ENCODE measurements at regions not wholly inside any gene's neighbourhood (a gene's known extent, or its start where the extent isn't known, plus 50 kb on each side); places are given as distances from the start of the nearest gene placed in this dataset.

GRCh38 chr4:75154994-75155393 lies 222.1 kb downstream of the PARM1 start:
- ATAC-seq (ENCODE audit: low read depth in 2 of 2): no peak

GRCh38 chr4:75146223-75146622 lies 213.3 kb downstream of the PARM1 start:
- no peak overlapping the region for H3K27ac Mint-ChIP-seq
- no peak overlapping the region for H3K4me3 Mint-ChIP-seq
- ATAC-seq (ENCODE audit: low read depth in 2 of 2) (no peak), DNase-seq (no peak)
- peaks cover 0 to 7% (median 2%) of the 10 kb centered on the region in 7 donors for H3K9me3 Mint-ChIP-seq
- H3K27me3 ChIP-seq (ENCODE audit: control insufficient read depth, insufficient read depth, low read length): no peaks in the 10 kb centered on the region
- no peaks in the 10 kb centered on the region for H3K4me1 ChIP-seq (ENCODE audit: control insufficient read depth, insufficient read depth, low read length, poor library complexity, severe bottlenecking)
- no peaks in the 10 kb centered on the region for H3K4me1 Mint-ChIP-seq
- H3K36me3 Mint-ChIP-seq: no peaks in the 10 kb centered on the region
- H3K27me3 Mint-ChIP-seq: no peaks in the 10 kb centered on the region
- H3K4me3 ChIP-seq (ENCODE audit: low read depth, low read length): no peak overlapping the region
- H3K36me3 ChIP-seq (ENCODE audit: control insufficient read depth, insufficient read depth, low read length): no peaks in the 10 kb centered on the region
- H3K9me3 ChIP-seq (ENCODE audit: control insufficient read depth in 2 of 2, low read length in 2 of 2): no peaks in the 10 kb centered on the region
- H3K27ac ChIP-seq (ENCODE audit: insufficient read depth, low read length, poor library complexity, severe bottlenecking): no peak overlapping the region

More at GRCh38 chr4:75154994-75155393, 222.1 kb downstream of the PARM1 start:
- Mint-ChIP-seq H3K27me3 (no peaks in the 10 kb centered on the region), H3K4me1 (no peaks in the 10 kb centered on the region), H3K36me3 (no peaks in the 10 kb centered on the region), H3K4me3 (no peak overlapping the region), H3K9me3 (peaks cover 1 to 28% (median 7%) of the 10 kb centered on the region in 7 donors), H3K27ac (no peak overlapping the region)
- H3K27me3 ChIP-seq (ENCODE audit: control insufficient read depth, insufficient read depth, low read length): no peaks in the 10 kb centered on the region
- DNase-seq: no peak
- no peaks in the 10 kb centered on the region for H3K4me1 ChIP-seq (ENCODE audit: control insufficient read depth, insufficient read depth, low read length, poor library complexity, severe bottlenecking)
- no peak overlapping the region for H3K27ac ChIP-seq (ENCODE audit: insufficient read depth, low read length, poor library complexity, severe bottlenecking)
- H3K4me3 ChIP-seq (ENCODE audit: low read depth, low read length): no peak overlapping the region
- no peaks in the 10 kb centered on the region for H3K36me3 ChIP-seq (ENCODE audit: control insufficient read depth, insufficient read depth, low read length)
- peaks cover 5 to 10% of the 10 kb centered on the region in 2 experiments for H3K9me3 ChIP-seq (ENCODE audit: control insufficient read depth in 2 of 2, low read length in 2 of 2)

- peaks cover 0 to 4% (median 2%) of the 10 kb centered on the region in 7 donors for H3K9me3 Mint-ChIP-seq
- H3K36me3 Mint-ChIP-seq: no peaks in the 10 kb centered on the region
- Histone ChIP-seq H3K27ac (ENCODE audit: insufficient read depth, low read length, poor library complexity, severe bottlenecking) (no peak overlapping the region), H3K9me3 (ENCODE audit: control insufficient read depth in 2 of 2, low read length in 2 of 2) (no peaks in the 10 kb centered on the region), H3K4me1 (ENCODE audit: control insufficient read depth, insufficient read depth, low read length, poor library complexity, severe bottlenecking) (no peaks in the 10 kb centered on the region), H3K27me3 (ENCODE audit: control insufficient read depth, insufficient read depth, low read length) (no peaks in the 10 kb centered on the region), H3K36me3 (ENCODE audit: control insufficient read depth, insufficient read depth, low read length) (no peaks in the 10 kb centered on the region), H3K4me3 (ENCODE audit: low read depth, low read length) (no peak overlapping the region)
- no peak overlapping the region for H3K4me3 Mint-ChIP-seq
- H3K27ac Mint-ChIP-seq: no peak overlapping the region
- H3K27me3 Mint-ChIP-seq: no peaks in the 10 kb centered on the region
- no peak for ATAC-seq (ENCODE audit: low read depth in 2 of 2)
- no peaks in the 10 kb centered on the region for H3K4me1 Mint-ChIP-seq
- DNase-seq: no peak
These were observed 211.6 kb downstream of the PARM1 start for GRCh38 chr4:75144475-75144874.

DNA sequence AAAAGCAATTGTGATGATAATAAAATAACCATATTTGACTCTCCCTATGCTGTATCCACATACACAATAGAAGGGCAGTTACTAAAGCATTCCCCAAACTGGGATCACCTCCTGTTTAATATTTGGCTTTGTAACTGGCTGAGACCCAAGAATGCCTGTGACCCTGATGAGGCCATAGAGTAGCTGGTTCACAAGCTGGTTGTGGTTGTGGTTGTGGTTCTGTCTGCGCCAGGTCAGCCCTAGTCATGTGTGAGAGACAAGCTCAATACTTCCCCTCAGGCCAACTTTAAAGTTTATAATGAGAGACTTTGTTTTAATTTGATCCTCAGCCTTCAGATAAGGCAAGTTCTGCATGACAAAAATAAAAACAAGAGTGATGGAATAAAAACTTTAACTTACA lies 209.9 kb downstream of the PARM1 start:
- no peaks in the 10 kb centered on the region for H3K36me3 ChIP-seq (ENCODE audit: control insufficient read depth, insufficient read depth, low read length)
- no peaks in the 10 kb centered on the region for H3K9me3 ChIP-seq (ENCODE audit: control insufficient read depth in 2 of 2, low read length in 2 of 2)
- Mint-ChIP-seq H3K36me3 (no peaks in the 10 kb centered on the region), H3K4me3 (no peak overlapping the region), H3K27me3 (no peaks in the 10 kb centered on the region), H3K27ac (no peak overlapping the region), H3K9me3 (peaks cover 0 to 4% (median 2%) of the 10 kb centered on the region in 7 donors), H3K4me1 (no peaks in the 10 kb centered on the region)
- H3K27ac ChIP-seq (ENCODE audit: insufficient read depth, low read length, poor library complexity, severe bottlenecking): no peak overlapping the region
- no peak for ATAC-seq (ENCODE audit: low read depth in 2 of 2)
- no peaks in the 10 kb centered on the region for H3K4me1 ChIP-seq (ENCODE audit: control insufficient read depth, insufficient read depth, low read length, poor library complexity, severe bottlenecking)
- DNase-seq: no peak
- H3K27me3 ChIP-seq (ENCODE audit: control insufficient read depth, insufficient read depth, low read length): no peaks in the 10 kb centered on the region
- no peak overlapping the region for H3K4me3 ChIP-seq (ENCODE audit: low read depth, low read length)

DNA sequence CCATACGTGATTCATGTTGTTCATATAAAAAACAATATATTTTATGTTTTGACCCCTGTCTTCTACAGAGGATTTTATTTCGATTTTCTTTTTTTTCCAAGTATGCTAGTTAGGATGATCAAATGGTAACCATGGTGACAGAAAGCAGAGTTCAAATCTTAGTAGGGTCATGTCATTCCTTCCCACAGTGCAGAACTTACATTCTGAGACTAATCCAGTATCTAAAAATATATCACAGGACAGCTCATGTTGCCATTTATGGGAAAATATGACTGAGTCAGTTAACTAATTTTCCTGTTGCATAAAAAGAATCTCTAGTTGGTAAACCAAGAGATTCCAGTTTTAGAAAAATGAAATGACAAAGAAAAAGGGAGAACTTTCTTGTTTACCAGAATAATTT lies 209.5 kb downstream of the PARM1 start:
- Mint-ChIP-seq H3K4me1 (no peaks in the 10 kb centered on the region), H3K9me3 (peaks cover 0 to 4% (median 2%) of the 10 kb centered on the region in 7 donors), H3K27me3 (no peaks in the 10 kb centered on the region), H3K4me3 (no peak overlapping the region), H3K36me3 (no peaks in the 10 kb centered on the region), H3K27ac (no peak overlapping the region)
- Histone ChIP-seq H3K36me3 (ENCODE audit: control insufficient read depth, insufficient read depth, low read length) (no peaks in the 10 kb centered on the region), H3K27me3 (ENCODE audit: control insufficient read depth, insufficient read depth, low read length) (no peaks in the 10 kb centered on the region), H3K4me3 (ENCODE audit: low read depth, low read length) (no peak overlapping the region), H3K4me1 (ENCODE audit: control insufficient read depth, insufficient read depth, low read length, poor library complexity, severe bottlenecking) (no peaks in the 10 kb centered on the region), H3K9me3 (ENCODE audit: control insufficient read depth in 2 of 2, low read length in 2 of 2) (no peaks in the 10 kb centered on the region), H3K27ac (ENCODE audit: insufficient read depth, low read length, poor library complexity, severe bottlenecking) (no peak overlapping the region)
- DNase-seq (no peak), ATAC-seq (ENCODE audit: low read depth in 2 of 2) (no peak)

GRCh38 chr4:75141162-75141561 lies 208.2 kb downstream of the PARM1 start:
- no peaks in the 10 kb centered on the region for H3K9me3 ChIP-seq (ENCODE audit: control insufficient read depth in 2 of 2, low read length in 2 of 2)
- H3K36me3 ChIP-seq (ENCODE audit: control insufficient read depth, insufficient read depth, low read length): no peaks in the 10 kb centered on the region
- Mint-ChIP-seq H3K27ac (no peak overlapping the region), H3K9me3 (peaks cover 0 to 4% (median 2%) of the 10 kb centered on the region in 7 donors), H3K27me3 (no peaks in the 10 kb centered on the region), H3K4me1 (no peaks in the 10 kb centered on the region), H3K36me3 (no peaks in the 10 kb centered on the region), H3K4me3 (no peak overlapping the region)
- no peak overlapping the region for H3K27ac ChIP-seq (ENCODE audit: insufficient read depth, low read length, poor library complexity, severe bottlenecking)
- ATAC-seq (ENCODE audit: low read depth in 2 of 2) (no peak), DNase-seq (no peak)
- no peaks in the 10 kb centered on the region for H3K27me3 ChIP-seq (ENCODE audit: control insufficient read depth, insufficient read depth, low read length)
- no peaks in the 10 kb centered on the region for H3K4me1 ChIP-seq (ENCODE audit: control insufficient read depth, insufficient read depth, low read length, poor library complexity, severe bottlenecking)
- H3K4me3 ChIP-seq (ENCODE audit: low read depth, low read length): no peak overlapping the region

- Histone ChIP-seq H3K4me1 (ENCODE audit: control insufficient read depth, insufficient read depth, low read length, poor library complexity, severe bottlenecking) (no peaks in the 10 kb centered on the region), H3K36me3 (ENCODE audit: control insufficient read depth, insufficient read depth, low read length) (no peaks in the 10 kb centered on the region), H3K27ac (ENCODE audit: insufficient read depth, low read length, poor library complexity, severe bottlenecking) (no peak overlapping the region), H3K27me3 (ENCODE audit: control insufficient read depth, insufficient read depth, low read length) (no peaks in the 10 kb centered on the region), H3K4me3 (ENCODE audit: low read depth, low read length) (no peak overlapping the region), H3K9me3 (ENCODE audit: control insufficient read depth in 2 of 2, low read length in 2 of 2) (no peaks in the 10 kb centered on the region)
- DNase-seq (no peak), ATAC-seq (ENCODE audit: low read depth in 2 of 2) (no peak)
- no peaks in the 10 kb centered on the region for H3K27me3 Mint-ChIP-seq
- no peak overlapping the region for H3K4me3 Mint-ChIP-seq
- no peak overlapping the region for H3K27ac Mint-ChIP-seq
- no peaks in the 10 kb centered on the region for H3K36me3 Mint-ChIP-seq
- peaks cover 0 to 5% (median 0%) of the 10 kb centered on the region in 7 donors for H3K9me3 Mint-ChIP-seq
- H3K4me1 Mint-ChIP-seq: no peaks in the 10 kb centered on the region
These were observed 204.4 kb downstream of the PARM1 start for GRCh38 chr4:75137302-75137701.

- Mint-ChIP-seq H3K4me3 (no peak overlapping the region), H3K9me3 (peaks cover 0 to 4% (median 0%) of the 10 kb centered on the region in 7 donors), H3K27ac (no peak overlapping the region), H3K36me3 (no peaks in the 10 kb centered on the region), H3K4me1 (no peaks in the 10 kb centered on the region), H3K27me3 (no peaks in the 10 kb centered on the region)
- no peaks in the 10 kb centered on the region for H3K36me3 ChIP-seq (ENCODE audit: control insufficient read depth, insufficient read depth, low read length)
- H3K4me1 ChIP-seq (ENCODE audit: control insufficient read depth, insufficient read depth, low read length, poor library complexity, severe bottlenecking): no peaks in the 10 kb centered on the region
- no peak for DNase-seq
- no peak overlapping the region for H3K4me3 ChIP-seq (ENCODE audit: low read depth, low read length)
- no peak overlapping the region for H3K27ac ChIP-seq (ENCODE audit: insufficient read depth, low read length, poor library complexity, severe bottlenecking)
- no peaks in the 10 kb centered on the region for H3K9me3 ChIP-seq (ENCODE audit: control insufficient read depth in 2 of 2, low read length in 2 of 2)
- H3K27me3 ChIP-seq (ENCODE audit: control insufficient read depth, insufficient read depth, low read length): no peaks in the 10 kb centered on the region
- no peak for ATAC-seq (ENCODE audit: low read depth in 2 of 2)
These were observed 202.3 kb downstream of the PARM1 start for GRCh38 chr4:75135068-75135825.

Measured in CD4-positive, CD25-positive, alpha-beta regulatory T cell (primary cell).